Loucy (cell line): ENCODE measurements at regions not wholly inside any gene's neighbourhood (a gene's known extent, or its start where the extent isn't known, plus 50 kb on each side); places are given as distances from the start of the nearest gene placed in this dataset.

Experiments
- H2AFZ ChIP-seq: fragments of 200-600 bp; sonication (generic); 2 replicates; pipeline ENCODE4 v1.6.0; 2016; ENCODE audit warnings: antibody characterized with exemption, mild to moderate bottlenecking, low read length, moderate library complexity
- H3F3A ChIP-seq: fragments of 200-600 bp; 2 replicates; pipeline ENCODE4 v1.6.0; 2016; ENCODE audit warnings: antibody characterized with exemption, low read depth, mild to moderate bottlenecking
- H3K27me3 ChIP-seq: fragments of 200-600 bp; sonication (generic); 2 replicates; pipeline ENCODE4 v1.6.1; 2014; ENCODE audit warnings: low read length, mild to moderate bottlenecking; ENCODE audit not compliant: insufficient read depth, poor library complexity, severe bottlenecking
- H3K36me3 ChIP-seq: fragments of 200-600 bp; sonication (generic); 2 replicates; pipeline ENCODE4 v1.6.1; 2016; ENCODE audit warnings: low read length; ENCODE audit not compliant: insufficient read depth
- H3K4me1 ChIP-seq: fragments of 200-600 bp; sonication (generic); 2 replicates; pipeline ENCODE4 v1.5.1; 2014; ENCODE audit warnings: low read length, mild to moderate bottlenecking; ENCODE audit not compliant: insufficient read depth, poor library complexity, severe bottlenecking
- H3K4me2 ChIP-seq: fragments of 200-600 bp; sonication (generic); 2 replicates; pipeline ENCODE4 v1.6.0; 2014; ENCODE audit warnings: antibody characterized with exemption, low read length, low read depth, mild to moderate bottlenecking; ENCODE audit not compliant: poor library complexity, severe bottlenecking
- H3K4me3 ChIP-seq: fragments of 200-600 bp; sonication (generic); 2 replicates; pipeline ENCODE4 v1.5.1; 2014; ENCODE audit warnings: low read length, mild to moderate bottlenecking, mixed read lengths; ENCODE audit not compliant: poor library complexity, severe bottlenecking
- H3K79me2 ChIP-seq: fragments of 200-600 bp; sonication (generic); 2 replicates; pipeline ENCODE4 v1.6.1; 2014; ENCODE audit warnings: low read length; ENCODE audit not compliant: insufficient read depth
- H3K9ac ChIP-seq: fragments of 200-600 bp; sonication (generic); 2 replicates; pipeline ENCODE4 v1.6.0; 2014; ENCODE audit warnings: mild to moderate bottlenecking, low read depth, low read length, moderate library complexity; ENCODE audit not compliant: poor library complexity, severe bottlenecking
- H3K9me2 ChIP-seq: fragments of 200-600 bp; sonication (generic); replicated peaks from 2 replicates; pipeline ENCODE4 v1.6.1; 2016; ENCODE audit warnings: low read depth, low read length, mixed read lengths
- H3K9me3 ChIP-seq: fragments of 200-600 bp; sonication (generic); 2 replicates; pipeline ENCODE4 v1.6.1; 2014; ENCODE audit warnings: mild to moderate bottlenecking, antibody characterized with exemption, low read length, low read depth; ENCODE audit not compliant: insufficient read depth
- H4K20me1 ChIP-seq: fragments of 200-600 bp; sonication (generic); 2 replicates; pipeline ENCODE4 v1.6.0; 2014; ENCODE audit warnings: antibody characterized with exemption, low read length, mild to moderate bottlenecking; ENCODE audit not compliant: insufficient read depth, poor library complexity, severe bottlenecking
- CTCF ChIP-seq: fragments of 200-600 bp; sonication (generic); conservative IDR thresholded peaks from 2 replicates; pipeline ENCODE4 v1.5.1; 2014; ENCODE audit warnings: mild to moderate bottlenecking, antibody characterized with exemption, low read length
- EZH2phosphoT487 ChIP-seq: fragments of 200-600 bp; IDR thresholded peaks from 2 replicates; pipeline ENCODE4 v1.6.1; 2018; ENCODE audit warnings: antibody characterized with exemption, mild to moderate bottlenecking, moderate library complexity, borderline replicate concordance

- Histone ChIP-seq H3K4me3 (no peak overlapping the region), H3K9ac (no peak overlapping the region), H4K20me1 (no peaks in the 10 kb centered on the region), H3K36me3 (no peaks in the 10 kb centered on the region), H3K27me3 (peaks cover 32% of the 10 kb centered on the region), H3K9me3 (no peaks in the 10 kb centered on the region), H3K4me2 (no peak overlapping the region), H3K9me2 (no peaks in the 10 kb centered on the region), H3F3A (no peaks in the 10 kb centered on the region), H3K79me2 (no peaks in the 10 kb centered on the region), H3K4me1 (no peaks in the 10 kb centered on the region), H2AFZ (no peak overlapping the region)
- TF ChIP-seq EZH2phosphoT487: no peak
- TF ChIP-seq CTCF: no peak
These were observed 53.5 kb upstream of the PPP2R5C start for GRCh38 chr14:101707863-101708620.

DNA sequence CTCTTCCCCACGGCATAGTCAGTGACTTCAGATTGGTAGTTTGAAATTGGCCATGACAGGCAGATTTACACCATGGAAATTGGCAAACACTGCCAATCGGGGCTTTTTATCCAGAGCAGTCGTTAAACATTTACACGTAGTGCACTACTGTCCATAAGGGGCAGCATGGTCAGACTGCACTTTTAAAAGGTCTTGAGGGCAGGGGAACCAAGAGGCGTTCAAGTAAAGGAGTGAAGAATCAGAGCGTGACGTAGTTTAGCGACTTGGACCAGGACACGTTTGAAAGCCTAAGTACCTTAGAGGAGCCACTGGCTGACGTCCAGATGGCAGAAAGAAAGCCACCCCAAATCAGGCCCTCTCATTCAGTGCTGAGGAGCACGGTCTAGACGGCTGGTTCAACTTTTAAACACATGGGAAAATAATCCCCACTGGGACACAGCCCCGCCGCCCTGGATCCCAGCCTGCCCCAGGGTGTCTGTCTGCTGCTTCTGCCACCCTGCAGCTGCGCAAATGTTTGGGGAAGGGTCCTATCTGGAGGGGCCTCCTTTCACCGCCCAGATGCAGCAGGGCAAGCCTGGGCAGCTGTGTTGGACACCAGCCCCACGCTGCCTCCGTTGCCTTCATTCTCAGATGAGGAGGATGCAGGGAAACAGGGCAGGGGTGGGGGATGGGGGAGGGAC, 52.5 kb upstream of the PPP2R5C start:
- Histone ChIP-seq H3K9me3 (no peaks in the 10 kb centered on the region), H3K4me1 (no peaks in the 10 kb centered on the region), H3K4me3 (no peak overlapping the region), H3K27me3 (peaks cover 35% of the 10 kb centered on the region), H3K9ac (no peak overlapping the region), H3K4me2 (no peak overlapping the region), H4K20me1 (no peaks in the 10 kb centered on the region), H3K79me2 (no peaks in the 10 kb centered on the region), H3K36me3 (no peaks in the 10 kb centered on the region), H3K9me2 (no peaks in the 10 kb centered on the region), H3F3A (no peaks in the 10 kb centered on the region), H2AFZ (no peak overlapping the region)
- no peak for TF ChIP-seq CTCF
- no peak for TF ChIP-seq EZH2phosphoT487

DNA sequence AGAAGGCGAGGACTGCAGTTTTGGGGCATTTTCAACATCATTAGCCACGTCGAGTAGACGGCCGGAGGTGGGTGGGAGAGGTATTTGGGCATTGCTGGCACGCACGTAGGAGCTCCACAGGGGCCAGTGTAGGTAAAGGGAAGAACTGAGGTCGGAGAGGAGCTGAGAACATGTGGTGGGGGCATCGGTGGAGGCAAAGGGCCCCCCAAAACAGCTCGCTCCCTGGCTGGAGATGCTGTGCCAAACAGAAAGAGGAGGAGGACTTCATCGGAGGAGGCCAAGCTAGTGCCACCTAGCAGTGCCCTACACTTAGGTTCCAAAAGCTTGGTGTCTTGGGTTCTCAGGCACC, 52.0 kb upstream of the PPP2R5C start:
- H3K9me2 ChIP-seq: no peaks in the 10 kb centered on the region
- H3K9ac ChIP-seq: no peak overlapping the region
- H3K9me3 ChIP-seq: no peaks in the 10 kb centered on the region
- H3K36me3 ChIP-seq: no peaks in the 10 kb centered on the region
- no peak for TF ChIP-seq EZH2phosphoT487
- H3K4me1 ChIP-seq: no peaks in the 10 kb centered on the region
- H4K20me1 ChIP-seq: no peaks in the 10 kb centered on the region
- no peak overlapping the region for H3K4me3 ChIP-seq
- no peak overlapping the region for H2AFZ ChIP-seq
- H3F3A ChIP-seq: no peaks in the 10 kb centered on the region
- peaks cover 40% of the 10 kb centered on the region for H3K27me3 ChIP-seq
- H3K4me2 ChIP-seq: no peak overlapping the region
- no peaks in the 10 kb centered on the region for H3K79me2 ChIP-seq
